ENCODE measurements at regions not wholly inside any gene's neighbourhood (a gene's known extent, or its start where the extent isn't known, plus 50 kb on each side); places are given as distances from the start of the nearest gene placed in this dataset.

DNA sequence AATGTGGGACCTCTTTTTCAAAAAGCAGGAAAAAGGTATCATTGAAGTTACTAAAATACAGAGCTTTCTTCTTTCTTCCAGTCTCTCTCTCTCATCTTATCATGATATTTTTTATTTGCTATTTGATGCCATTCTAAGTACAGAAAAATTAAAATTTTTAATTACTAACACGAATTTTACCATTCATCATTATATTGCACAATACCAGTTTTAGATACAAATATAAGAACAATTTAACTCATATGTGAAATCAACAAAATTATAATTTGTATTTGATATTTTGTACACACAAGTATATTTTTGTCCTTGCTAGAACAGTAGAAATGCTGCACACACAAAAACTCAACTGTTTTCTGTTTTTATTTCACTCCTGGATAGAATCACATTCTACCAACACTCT, 112.2 kb downstream of the OAT start:
- H3K4me3 Mint-ChIP-seq: no peak overlapping the region
- CTCF ChIA-PET: no interaction called here
- H3K27ac Mint-ChIP-seq: no peak overlapping the region
- H3K36me3 Mint-ChIP-seq: peaks cover under 1% of the 10 kb centered on the region; the same call in 1 of the 2 replicates
- peaks cover 11% of the 10 kb centered on the region for H3K9me3 Mint-ChIP-seq
- ATAC-seq: no peak
- POLR2A ChIA-PET: no interaction called here
- H3K27me3 Mint-ChIP-seq (ENCODE audit: low read depth): no peaks in the 10 kb centered on the region; the same call in 1 of the 2 replicates
- H3K4me1 Mint-ChIP-seq: no peaks in the 10 kb centered on the region
- no peak for TF ChIP-seq NFYB (CRISPR knock-in tag; conservative IDR thresholded peaks at IDR 0.05; ENCODE audit: low read depth)
- TF ChIP-seq ZNF671 (CRISPR knock-in tag; IDR thresholded peaks at IDR 0.05): no peak
- no peak for TF ChIP-seq PRDM15 (CRISPR knock-in tag; IDR thresholded peaks at IDR 0.05)
- no peak for TF ChIP-seq ZNF396 (CRISPR knock-in tag; IDR thresholded peaks at IDR 0.05; ENCODE audit: borderline replicate concordance)
- TF ChIP-seq TEAD4 (CRISPR knock-in tag; IDR thresholded peaks at IDR 0.05): no peak
- no peak for TF ChIP-seq ZNF232 (CRISPR knock-in tag; IDR thresholded peaks at IDR 0.05)
- no peak for TF ChIP-seq ZNF263 (CRISPR knock-in tag; IDR thresholded peaks at IDR 0.05; ENCODE audit: low read depth)
- TF ChIP-seq, protein P1, sequence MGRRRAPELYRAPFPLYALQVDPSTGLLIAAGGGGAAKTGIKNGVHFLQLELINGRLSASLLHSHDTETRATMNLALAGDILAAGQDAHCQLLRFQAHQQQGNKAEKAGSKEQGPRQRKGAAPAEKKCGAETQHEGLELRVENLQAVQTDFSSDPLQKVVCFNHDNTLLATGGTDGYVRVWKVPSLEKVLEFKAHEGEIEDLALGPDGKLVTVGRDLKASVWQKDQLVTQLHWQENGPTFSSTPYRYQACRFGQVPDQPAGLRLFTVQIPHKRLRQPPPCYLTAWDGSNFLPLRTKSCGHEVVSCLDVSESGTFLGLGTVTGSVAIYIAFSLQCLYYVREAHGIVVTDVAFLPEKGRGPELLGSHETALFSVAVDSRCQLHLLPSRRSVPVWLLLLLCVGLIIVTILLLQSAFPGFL (CRISPR knock-in tag; IDR thresholded peaks at IDR 0.05; ENCODE audit: borderline replicate concordance): no peak
- no peak for TF ChIP-seq ZMAT4 (CRISPR knock-in tag; IDR thresholded peaks at IDR 0.05)
- no peak for TF ChIP-seq NFE2L1 (CRISPR knock-in tag; IDR thresholded peaks at IDR 0.05)
- no peak for TF ChIP-seq SMAD4 (CRISPR knock-in tag; IDR thresholded peaks at IDR 0.05)
- TF ChIP-seq FOXP1 (CRISPR knock-in tag; IDR thresholded peaks at IDR 0.05; ENCODE audit: borderline replicate concordance): no peak
- no peak for DNase-seq (ENCODE audit: low spot score)

- Mint-ChIP-seq H3K36me3 (peaks cover 6% of the 10 kb centered on the region), H3K27ac (no peak overlapping the region), H3K9me3 (peaks cover 16% of the 10 kb centered on the region), H3K27me3 (ENCODE audit: low read depth) (peaks cover 5% of the 10 kb centered on the region), H3K4me1 (no peaks in the 10 kb centered on the region), H3K4me3 (no peak overlapping the region)
- ChIA-PET POLR2A (no interaction called here), CTCF (no interaction called here)
- DNase-seq (ENCODE audit: low spot score) (no peak), ATAC-seq (no peak)
- TF ChIP-seq MYBL2 (CRISPR knock-in tag; IDR thresholded peaks at IDR 0.05) (no peak), FOXK1 (CRISPR knock-in tag; IDR thresholded peaks at IDR 0.05) (no peak), RORB (CRISPR knock-in tag; IDR thresholded peaks at IDR 0.05) (no peak), ZNF671 (CRISPR knock-in tag; IDR thresholded peaks at IDR 0.05) (no peak), ZNF121 (CRISPR knock-in tag; IDR thresholded peaks at IDR 0.05) (no peak), TEAD1 (CRISPR knock-in tag; IDR thresholded peaks at IDR 0.05) (no peak), IRF1 (CRISPR knock-in tag; IDR thresholded peaks at IDR 0.05) (no peak), ERG (CRISPR knock-in tag; IDR thresholded peaks at IDR 0.05) (no peak)
- TF ChIP-seq, protein P2, sequence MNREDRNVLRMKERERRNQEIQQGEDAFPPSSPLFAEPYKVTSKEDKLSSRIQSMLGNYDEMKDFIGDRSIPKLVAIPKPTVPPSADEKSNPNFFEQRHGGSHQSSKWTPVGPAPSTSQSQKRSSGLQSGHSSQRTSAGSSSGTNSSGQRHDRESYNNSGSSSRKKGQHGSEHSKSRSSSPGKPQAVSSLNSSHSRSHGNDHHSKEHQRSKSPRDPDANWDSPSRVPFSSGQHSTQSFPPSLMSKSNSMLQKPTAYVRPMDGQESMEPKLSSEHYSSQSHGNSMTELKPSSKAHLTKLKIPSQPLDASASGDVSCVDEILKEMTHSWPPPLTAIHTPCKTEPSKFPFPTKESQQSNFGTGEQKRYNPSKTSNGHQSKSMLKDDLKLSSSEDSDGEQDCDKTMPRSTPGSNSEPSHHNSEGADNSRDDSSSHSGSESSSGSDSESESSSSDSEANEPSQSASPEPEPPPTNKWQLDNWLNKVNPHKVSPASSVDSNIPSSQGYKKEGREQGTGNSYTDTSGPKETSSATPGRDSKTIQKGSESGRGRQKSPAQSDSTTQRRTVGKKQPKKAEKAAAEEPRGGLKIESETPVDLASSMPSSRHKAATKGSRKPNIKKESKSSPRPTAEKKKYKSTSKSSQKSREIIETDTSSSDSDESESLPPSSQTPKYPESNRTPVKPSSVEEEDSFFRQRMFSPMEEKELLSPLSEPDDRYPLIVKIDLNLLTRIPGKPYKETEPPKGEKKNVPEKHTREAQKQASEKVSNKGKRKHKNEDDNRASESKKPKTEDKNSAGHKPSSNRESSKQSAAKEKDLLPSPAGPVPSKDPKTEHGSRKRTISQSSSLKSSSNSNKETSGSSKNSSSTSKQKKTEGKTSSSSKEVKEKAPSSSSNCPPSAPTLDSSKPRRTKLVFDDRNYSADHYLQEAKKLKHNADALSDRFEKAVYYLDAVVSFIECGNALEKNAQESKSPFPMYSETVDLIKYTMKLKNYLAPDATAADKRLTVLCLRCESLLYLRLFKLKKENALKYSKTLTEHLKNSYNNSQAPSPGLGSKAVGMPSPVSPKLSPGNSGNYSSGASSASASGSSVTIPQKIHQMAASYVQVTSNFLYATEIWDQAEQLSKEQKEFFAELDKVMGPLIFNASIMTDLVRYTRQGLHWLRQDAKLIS (CRISPR knock-in tag; IDR thresholded peaks at IDR 0.05; ENCODE audit: borderline replicate concordance): no peak
- TF ChIP-seq, protein P3, sequence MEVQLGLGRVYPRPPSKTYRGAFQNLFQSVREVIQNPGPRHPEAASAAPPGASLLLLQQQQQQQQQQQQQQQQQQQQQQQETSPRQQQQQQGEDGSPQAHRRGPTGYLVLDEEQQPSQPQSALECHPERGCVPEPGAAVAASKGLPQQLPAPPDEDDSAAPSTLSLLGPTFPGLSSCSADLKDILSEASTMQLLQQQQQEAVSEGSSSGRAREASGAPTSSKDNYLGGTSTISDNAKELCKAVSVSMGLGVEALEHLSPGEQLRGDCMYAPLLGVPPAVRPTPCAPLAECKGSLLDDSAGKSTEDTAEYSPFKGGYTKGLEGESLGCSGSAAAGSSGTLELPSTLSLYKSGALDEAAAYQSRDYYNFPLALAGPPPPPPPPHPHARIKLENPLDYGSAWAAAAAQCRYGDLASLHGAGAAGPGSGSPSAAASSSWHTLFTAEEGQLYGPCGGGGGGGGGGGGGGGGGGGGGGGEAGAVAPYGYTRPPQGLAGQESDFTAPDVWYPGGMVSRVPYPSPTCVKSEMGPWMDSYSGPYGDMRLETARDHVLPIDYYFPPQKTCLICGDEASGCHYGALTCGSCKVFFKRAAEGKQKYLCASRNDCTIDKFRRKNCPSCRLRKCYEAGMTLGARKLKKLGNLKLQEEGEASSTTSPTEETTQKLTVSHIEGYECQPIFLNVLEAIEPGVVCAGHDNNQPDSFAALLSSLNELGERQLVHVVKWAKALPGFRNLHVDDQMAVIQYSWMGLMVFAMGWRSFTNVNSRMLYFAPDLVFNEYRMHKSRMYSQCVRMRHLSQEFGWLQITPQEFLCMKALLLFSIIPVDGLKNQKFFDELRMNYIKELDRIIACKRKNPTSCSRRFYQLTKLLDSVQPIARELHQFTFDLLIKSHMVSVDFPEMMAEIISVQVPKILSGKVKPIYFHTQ (CRISPR knock-in tag; IDR thresholded peaks at IDR 0.05): no peak
Observed at GRCh38 chr10:124305984-124306383, 112.7 kb downstream of the OAT start.

Measured in WTC11 (cell line).